Activated CD8-positive, alpha-beta T cell treated with anti-CD3 and anti-CD28 coated beads, Interleukin-2, amount 10 ng/mL, durations not matched to agents 7 days and 5 days (primary cell): ENCODE measurements at regions not wholly inside any gene's neighbourhood (a gene's known extent, or its start where the extent isn't known, plus 50 kb on each side); places are given as distances from the start of the nearest gene placed in this dataset.
"Not testable (repeated sequence)": the region's sequence is repeated elsewhere in the genome, so short reads cannot be mapped to it uniquely, and the experiment has no call there.

ENCODE experiments used
- ATAC-seq: fragments of 150-1000 bp; cut with Tn5 transposase; one replicate; pipeline ENCODE4 v1.10.0; 2021; ENCODE audit warnings: moderate library complexity
- CTCF ChIA-PET: fragments of 350-600 bp; sonication (Branson Sonifier 250); formaldehyde crosslinking; loops from one replicate; lab custom pipeline; 2021; ENCODE audit warnings: antibody characterized with exemption; lab: Charles Lee
- POLR2A ChIA-PET: fragments of 350-600 bp; sonication (Branson Sonifier 250); formaldehyde crosslinking; loops from one replicate; lab custom pipeline; 2021; ENCODE audit warnings: antibody characterized with exemption; lab: Charles Lee
- DNase-seq: peaks from one replicate; pipeline ENCODE4 v3.0.0-alpha.2; 2020
- H3K27ac Mint-ChIP-seq: one replicate; pipeline ENCODE4 v1.8.0; 2021; ENCODE audit warnings: mild to moderate bottlenecking, mixed read lengths
- H3K27me3 Mint-ChIP-seq: one replicate; pipeline ENCODE4 v1.8.0; 2021; ENCODE audit warnings: low read depth, mixed read lengths
- H3K36me3 Mint-ChIP-seq: one replicate; pipeline ENCODE4 v1.8.0; 2021; ENCODE audit warnings: low read depth, mixed read lengths
- H3K4me1 Mint-ChIP-seq: one replicate; pipeline ENCODE4 v1.8.0; 2021; ENCODE audit warnings: low read depth, mixed read lengths
- H3K4me3 Mint-ChIP-seq: one replicate; pipeline ENCODE4 v1.8.0; 2021; ENCODE audit warnings: mild to moderate bottlenecking, mixed read lengths
- H3K9me3 Mint-ChIP-seq: one replicate; pipeline ENCODE4 v1.8.0; 2022; ENCODE audit warnings: mixed read lengths; ENCODE audit not compliant: insufficient read depth

- Mint-ChIP-seq H3K4me3 (no peak overlapping the region), H3K27ac (no peak overlapping the region), H3K27me3 (peaks cover 3% of the 10 kb centered on the region), H3K4me1 (no peaks in the 10 kb centered on the region), H3K9me3 (no peaks in the 10 kb centered on the region), H3K36me3 (no peaks in the 10 kb centered on the region)
- ChIA-PET CTCF (no interaction called here), POLR2A (no interaction called here)
- DNase-seq = no peak
- ATAC-seq = no peak
Observed at GRCh38 chr3:176856721-176857120, 340.6 kb downstream of the TBL1XR1 start.

- H3K27me3 Mint-ChIP-seq = peaks cover 3% of the 10 kb centered on the region
- H3K27ac Mint-ChIP-seq = no peak overlapping the region
- no peaks in the 10 kb centered on the region for H3K9me3 Mint-ChIP-seq
- H3K36me3 Mint-ChIP-seq = no peaks in the 10 kb centered on the region
- ATAC-seq = no peak
- DNase-seq = no peak
- H3K4me1 Mint-ChIP-seq = no peaks in the 10 kb centered on the region
- CTCF ChIA-PET = no interaction called here
- POLR2A ChIA-PET = no interaction called here
- H3K4me3 Mint-ChIP-seq = no peak overlapping the region
Observed at GRCh38 chr3:176855901-176856486, 341.3 kb downstream of the TBL1XR1 start.

GRCh38 chr3:176855213-176855612 lies 342.1 kb downstream of the TBL1XR1 start:
- Mint-ChIP-seq H3K27ac (no peak overlapping the region), H3K4me3 (no peak overlapping the region), H3K4me1 (no peaks in the 10 kb centered on the region), H3K27me3 (peaks cover 3% of the 10 kb centered on the region), H3K36me3 (no peaks in the 10 kb centered on the region), H3K9me3 (no peaks in the 10 kb centered on the region)
- ATAC-seq = no peak
- CTCF ChIA-PET = no interaction called here
- no peak for DNase-seq
- POLR2A ChIA-PET = no interaction called here

GRCh38 chr3:176850498-176850897 lies 346.8 kb downstream of the TBL1XR1 start:
- Mint-ChIP-seq H3K27me3 (peaks cover 3% of the 10 kb centered on the region), H3K4me1 (no peaks in the 10 kb centered on the region), H3K36me3 (no peaks in the 10 kb centered on the region), H3K9me3 (no peaks in the 10 kb centered on the region), H3K27ac (no peak overlapping the region), H3K4me3 (no peak overlapping the region)
- CTCF ChIA-PET = no interaction called here
- ATAC-seq (no peak), DNase-seq (no peak)
- POLR2A ChIA-PET = no interaction called here

- DNase-seq = no peak
- H3K9me3 Mint-ChIP-seq = no peaks in the 10 kb centered on the region
- H3K4me3 Mint-ChIP-seq = no peak overlapping the region
- no peak for ATAC-seq
- no peaks in the 10 kb centered on the region for H3K36me3 Mint-ChIP-seq
- peaks cover 5% of the 10 kb centered on the region for H3K27me3 Mint-ChIP-seq
- no peaks in the 10 kb centered on the region for H3K4me1 Mint-ChIP-seq
- ChIA-PET POLR2A (no interaction called here), CTCF (interaction anchor here (0.6 kb wide), 1 partner anchor 90 kb away, joined by 3 read pairs; no protein-coding TSS in a partner anchor)
- H3K27ac Mint-ChIP-seq = no peak overlapping the region
Observed at GRCh38 chr3:176848431-176849214, 348.7 kb downstream of the TBL1XR1 start.

DNA sequence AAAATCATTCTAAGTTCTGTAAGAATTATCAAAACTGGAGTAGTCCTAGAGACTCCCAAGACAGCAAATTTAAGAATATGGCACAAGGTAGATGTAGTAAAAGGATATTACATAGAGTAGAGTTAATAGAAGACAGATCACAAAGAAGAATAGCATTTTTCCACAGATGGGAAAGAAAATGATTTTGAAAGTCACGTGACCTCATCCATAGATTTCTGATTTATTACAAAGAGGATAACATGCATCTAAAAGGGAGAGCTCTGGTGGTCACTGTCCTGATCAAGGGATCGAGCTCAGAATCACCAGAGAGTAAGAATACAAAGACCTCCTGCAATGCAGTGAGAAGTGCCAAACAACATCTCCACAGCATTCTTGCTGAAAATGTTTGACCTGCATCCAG lies 354.4 kb downstream of the TBL1XR1 start:
- Mint-ChIP-seq H3K4me3 (no peak overlapping the region), H3K36me3 (no peaks in the 10 kb centered on the region), H3K9me3 (no peaks in the 10 kb centered on the region), H3K4me1 (no peaks in the 10 kb centered on the region), H3K27ac (no peak overlapping the region), H3K27me3 (peaks cover 2% of the 10 kb centered on the region)
- ChIA-PET POLR2A (no interaction called here), CTCF (no interaction called here)
- DNase-seq (no peak), ATAC-seq (no peak)

- Mint-ChIP-seq H3K27me3 (peaks cover 2% of the 10 kb centered on the region), H3K9me3 (no peaks in the 10 kb centered on the region), H3K4me1 (no peaks in the 10 kb centered on the region), H3K27ac (no peak overlapping the region), H3K4me3 (no peak overlapping the region), H3K36me3 (no peaks in the 10 kb centered on the region)
- CTCF ChIA-PET = no interaction called here
- POLR2A ChIA-PET = no interaction called here
- no peak for ATAC-seq
- DNase-seq = no peak
Observed at GRCh38 chr3:176840641-176841286, 356.5 kb downstream of the TBL1XR1 start.

GRCh38 chr3:176839901-176840300 lies 357.4 kb downstream of the TBL1XR1 start:
- Mint-ChIP-seq H3K9me3 (no peaks in the 10 kb centered on the region), H3K27me3 (peaks cover under 1% of the 10 kb centered on the region), H3K27ac (no peak overlapping the region), H3K4me3 (no peak overlapping the region), H3K4me1 (no peaks in the 10 kb centered on the region), H3K36me3 (no peaks in the 10 kb centered on the region)
- no peak for DNase-seq
- no peak for ATAC-seq
- CTCF ChIA-PET = no interaction called here
- POLR2A ChIA-PET = no interaction called here

DNA sequence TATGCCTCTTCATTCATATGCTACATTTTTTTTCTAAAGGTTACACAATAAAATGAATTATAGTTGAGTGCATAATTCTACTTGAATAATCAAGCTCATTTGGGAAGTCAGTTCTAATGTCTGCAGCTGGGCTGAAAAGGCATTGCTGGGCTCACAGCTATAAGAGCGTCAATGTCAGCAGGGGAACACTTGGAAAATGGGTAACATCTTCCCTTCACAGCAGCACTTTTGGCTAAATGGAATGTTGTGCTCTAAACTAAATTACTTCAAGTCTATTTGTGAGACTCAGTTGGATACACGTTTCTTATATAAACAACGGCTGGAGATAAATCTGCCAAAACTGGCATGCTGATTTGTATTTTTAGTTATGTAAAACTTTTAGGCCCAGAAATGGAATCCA lies 357.8 kb downstream of the TBL1XR1 start:
- CTCF ChIA-PET = no interaction called here
- POLR2A ChIA-PET = no interaction called here

GRCh38 chr3:176827244-176827643 lies 370.0 kb downstream of the TBL1XR1 start:
- H3K27me3 Mint-ChIP-seq, CTCF ChIA-PET, H3K9me3 Mint-ChIP-seq, ATAC-seq, H3K27ac Mint-ChIP-seq, H3K36me3 Mint-ChIP-seq, POLR2A ChIA-PET, H3K4me1 Mint-ChIP-seq, DNase-seq, H3K4me3 Mint-ChIP-seq: not testable (repeated sequence)

More for the DNA sequence above, 357.8 kb downstream of the TBL1XR1 start:
- no peaks in the 10 kb centered on the region for H3K9me3 Mint-ChIP-seq
- no peak overlapping the region for H3K4me3 Mint-ChIP-seq
- DNase-seq = no peak
- no peak overlapping the region for H3K27ac Mint-ChIP-seq
- no peaks in the 10 kb centered on the region for H3K36me3 Mint-ChIP-seq
- no peaks in the 10 kb centered on the region for H3K4me1 Mint-ChIP-seq
- ATAC-seq = no peak
- no peaks in the 10 kb centered on the region for H3K27me3 Mint-ChIP-seq

GRCh38 chr3:176824811-176825210 lies 372.5 kb downstream of the TBL1XR1 start:
- Mint-ChIP-seq H3K4me3 (no peak overlapping the region), H3K9me3 (no peaks in the 10 kb centered on the region), H3K27ac (no peak overlapping the region), H3K4me1 (no peaks in the 10 kb centered on the region), H3K27me3 (no peaks in the 10 kb centered on the region), H3K36me3 (no peaks in the 10 kb centered on the region)
- ChIA-PET CTCF (no interaction called here), POLR2A (no interaction called here)
- ATAC-seq (no peak), DNase-seq (no peak)

DNA sequence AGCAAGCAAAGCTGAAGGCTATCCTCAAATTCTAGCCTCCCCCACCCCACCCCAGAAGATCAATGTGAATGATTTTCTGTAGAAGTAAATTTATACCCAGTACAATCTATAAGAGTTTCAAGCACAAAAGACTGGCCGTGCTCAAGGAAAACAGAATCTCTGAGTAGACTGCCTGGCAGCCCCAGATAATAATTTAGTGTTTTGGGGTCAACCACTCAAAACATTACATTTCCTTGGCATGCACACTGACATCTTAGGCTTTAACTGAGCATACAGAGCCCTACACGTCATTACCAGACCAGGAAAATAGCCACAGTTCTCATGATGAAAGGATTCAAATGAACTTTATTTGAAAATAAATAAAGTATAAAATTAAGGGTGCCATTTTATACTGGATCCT lies 376.5 kb downstream of the TBL1XR1 start:
- H3K9me3 Mint-ChIP-seq = no peaks in the 10 kb centered on the region
- no peak for DNase-seq
- H3K27me3 Mint-ChIP-seq = no peaks in the 10 kb centered on the region
- no peak overlapping the region for H3K4me3 Mint-ChIP-seq
- H3K4me1 Mint-ChIP-seq = no peaks in the 10 kb centered on the region
- no peak overlapping the region for H3K27ac Mint-ChIP-seq
- no peak for ATAC-seq
- CTCF ChIA-PET = no interaction called here
- no peaks in the 10 kb centered on the region for H3K36me3 Mint-ChIP-seq
- POLR2A ChIA-PET = no interaction called here
